ENCODE measurements at regions not wholly inside any gene's neighbourhood (a gene's known extent, or its start where the extent isn't known, plus 50 kb on each side); places are given as distances from the start of the nearest gene placed in this dataset.

DNA sequence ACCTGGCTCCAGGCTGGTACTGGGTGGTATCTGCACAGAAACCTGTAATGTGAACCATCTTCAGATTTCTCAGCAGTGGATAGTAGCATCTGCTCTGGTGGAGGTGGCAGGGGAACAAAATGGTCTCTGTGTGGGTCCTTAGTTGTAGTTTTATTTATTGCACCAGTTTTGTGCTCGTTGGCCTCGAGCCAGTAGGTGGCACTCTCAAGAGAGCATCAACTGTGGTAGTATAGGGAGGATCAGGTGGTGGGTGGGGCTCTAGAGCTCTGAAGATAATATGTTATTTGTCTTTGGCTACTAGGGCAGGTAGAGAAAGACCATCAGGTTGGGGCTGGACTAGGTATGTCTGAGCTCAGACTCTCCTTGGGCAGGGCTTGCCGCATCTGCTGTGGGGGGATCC, 254.0 kb upstream of the GPR149 start:
- H3K36me3 ChIP-seq (ENCODE audit: insufficient read depth, low read length) = no peaks in the 10 kb centered on the region
- peaks cover 2% of the 10 kb centered on the region for H3K4me1 Mint-ChIP-seq (ENCODE audit: low read depth, unreplicated experiment)
- H3K27me3 Mint-ChIP-seq (ENCODE audit: low read depth, unreplicated experiment) = no peaks in the 10 kb centered on the region
- no peak overlapping the region for H3K27ac ChIP-seq (ENCODE audit: low read depth, low read length)
- no peak for FAIRE-seq
- H4K20me1 ChIP-seq (ENCODE audit: insufficient read depth, low read length) = no peaks in the 10 kb centered on the region
- H3K4me2 ChIP-seq (ENCODE audit: low read length) = no peak overlapping the region
- H3K4me3 ChIP-seq (ENCODE audit: insufficient read depth, low read depth, low read length) = no peak overlapping the region
- no peak overlapping the region for H2AFZ ChIP-seq (ENCODE audit: low read depth, low read length)
- H3K79me2 ChIP-seq (ENCODE audit: insufficient read depth, low read length) = no peaks in the 10 kb centered on the region
- no peaks in the 10 kb centered on the region for H3K9me3 ChIP-seq (ENCODE audit: insufficient read depth, low read depth, low read length)
- H3K4me3 Mint-ChIP-seq (ENCODE audit: unreplicated experiment) = no peak overlapping the region
- H3K27ac Mint-ChIP-seq (ENCODE audit: unreplicated experiment) = no peak overlapping the region
- no peaks in the 10 kb centered on the region for H3K4me1 ChIP-seq (ENCODE audit: insufficient read depth, low read length)
- no peak for DNase-seq (ENCODE audit: low read depth)
- no peak overlapping the region for H3K9ac ChIP-seq (ENCODE audit: low read length)
- H3K36me3 Mint-ChIP-seq (ENCODE audit: low read depth, unreplicated experiment) = no peaks in the 10 kb centered on the region
- no peaks in the 10 kb centered on the region for H3K27me3 ChIP-seq (ENCODE audit: insufficient read depth, low read length)
- no peak for TF ChIP-seq EZH2 (IDR thresholded peaks at IDR 0.05; ENCODE audit: insufficient read depth, low read length)
- TF ChIP-seq, protein P1, sequence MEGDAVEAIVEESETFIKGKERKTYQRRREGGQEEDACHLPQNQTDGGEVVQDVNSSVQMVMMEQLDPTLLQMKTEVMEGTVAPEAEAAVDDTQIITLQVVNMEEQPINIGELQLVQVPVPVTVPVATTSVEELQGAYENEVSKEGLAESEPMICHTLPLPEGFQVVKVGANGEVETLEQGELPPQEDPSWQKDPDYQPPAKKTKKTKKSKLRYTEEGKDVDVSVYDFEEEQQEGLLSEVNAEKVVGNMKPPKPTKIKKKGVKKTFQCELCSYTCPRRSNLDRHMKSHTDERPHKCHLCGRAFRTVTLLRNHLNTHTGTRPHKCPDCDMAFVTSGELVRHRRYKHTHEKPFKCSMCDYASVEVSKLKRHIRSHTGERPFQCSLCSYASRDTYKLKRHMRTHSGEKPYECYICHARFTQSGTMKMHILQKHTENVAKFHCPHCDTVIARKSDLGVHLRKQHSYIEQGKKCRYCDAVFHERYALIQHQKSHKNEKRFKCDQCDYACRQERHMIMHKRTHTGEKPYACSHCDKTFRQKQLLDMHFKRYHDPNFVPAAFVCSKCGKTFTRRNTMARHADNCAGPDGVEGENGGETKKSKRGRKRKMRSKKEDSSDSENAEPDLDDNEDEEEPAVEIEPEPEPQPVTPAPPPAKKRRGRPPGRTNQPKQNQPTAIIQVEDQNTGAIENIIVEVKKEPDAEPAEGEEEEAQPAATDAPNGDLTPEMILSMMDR (IDR thresholded peaks at IDR 0.05; ENCODE audit: insufficient read depth, low read depth, low read length) = no peak
- peaks cover 5% of the 10 kb centered on the region for H3K9me3 Mint-ChIP-seq (ENCODE audit: unreplicated experiment)

DNA sequence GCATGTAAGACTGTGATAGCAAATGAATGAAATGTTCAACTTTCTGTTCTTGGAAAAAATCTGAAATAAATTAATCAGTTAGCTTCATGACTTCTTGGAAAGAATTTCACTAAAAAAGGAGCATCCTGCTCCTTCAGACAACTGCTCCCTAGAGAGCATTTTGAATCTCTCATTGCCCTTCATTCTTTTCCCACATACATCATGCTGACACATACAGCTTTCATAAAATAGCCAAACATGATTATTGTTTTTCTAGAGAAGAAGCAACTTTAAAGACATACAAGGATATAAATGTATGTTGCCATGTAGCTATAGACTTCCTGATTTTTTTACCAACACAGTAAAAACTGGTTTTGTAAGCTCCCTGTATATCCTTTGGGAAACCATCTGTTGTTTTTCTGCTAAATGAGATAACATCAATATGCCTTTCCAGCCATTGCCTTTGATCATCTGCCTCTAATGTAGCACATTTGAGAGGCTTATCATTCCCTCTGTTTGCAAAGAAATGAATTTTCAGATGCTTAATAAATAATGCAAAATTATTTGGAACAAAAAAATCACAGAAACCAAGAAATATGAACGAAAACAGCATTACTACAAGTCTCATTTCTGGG, 248.2 kb upstream of the GPR149 start:
- Mint-ChIP-seq H3K9me3 (ENCODE audit: unreplicated experiment) (no peaks in the 10 kb centered on the region), H3K27me3 (ENCODE audit: low read depth, unreplicated experiment) (no peaks in the 10 kb centered on the region), H3K27ac (ENCODE audit: unreplicated experiment) (no peak overlapping the region), H3K4me3 (ENCODE audit: unreplicated experiment) (no peak overlapping the region), H3K36me3 (ENCODE audit: low read depth, unreplicated experiment) (no peaks in the 10 kb centered on the region), H3K4me1 (ENCODE audit: low read depth, unreplicated experiment) (no peaks in the 10 kb centered on the region)
- H3K4me3 ChIP-seq (ENCODE audit: insufficient read depth, low read depth, low read length) = no peak overlapping the region
- TF ChIP-seq, protein P1 (IDR thresholded peaks at IDR 0.05; ENCODE audit: insufficient read depth, low read depth, low read length) = no peak
- TF ChIP-seq EZH2 (IDR thresholded peaks at IDR 0.05; ENCODE audit: insufficient read depth, low read length) = no peak
- DNase-seq (ENCODE audit: low read depth) = no peak
- H2AFZ ChIP-seq (ENCODE audit: low read depth, low read length) = no peak overlapping the region
- H3K36me3 ChIP-seq (ENCODE audit: insufficient read depth, low read length) = no peaks in the 10 kb centered on the region
- H4K20me1 ChIP-seq (ENCODE audit: insufficient read depth, low read length) = no peaks in the 10 kb centered on the region
- H3K4me1 ChIP-seq (ENCODE audit: insufficient read depth, low read length) = no peaks in the 10 kb centered on the region
- H3K27me3 ChIP-seq (ENCODE audit: insufficient read depth, low read length) = no peaks in the 10 kb centered on the region
- no peak for FAIRE-seq
- no peaks in the 10 kb centered on the region for H3K9me3 ChIP-seq (ENCODE audit: insufficient read depth, low read depth, low read length)
- H3K4me2 ChIP-seq (ENCODE audit: low read length) = no peak overlapping the region
- H3K27ac ChIP-seq (ENCODE audit: low read depth, low read length) = no peak overlapping the region
- H3K79me2 ChIP-seq (ENCODE audit: insufficient read depth, low read length) = no peaks in the 10 kb centered on the region
- no peak overlapping the region for H3K9ac ChIP-seq (ENCODE audit: low read length)

DNA sequence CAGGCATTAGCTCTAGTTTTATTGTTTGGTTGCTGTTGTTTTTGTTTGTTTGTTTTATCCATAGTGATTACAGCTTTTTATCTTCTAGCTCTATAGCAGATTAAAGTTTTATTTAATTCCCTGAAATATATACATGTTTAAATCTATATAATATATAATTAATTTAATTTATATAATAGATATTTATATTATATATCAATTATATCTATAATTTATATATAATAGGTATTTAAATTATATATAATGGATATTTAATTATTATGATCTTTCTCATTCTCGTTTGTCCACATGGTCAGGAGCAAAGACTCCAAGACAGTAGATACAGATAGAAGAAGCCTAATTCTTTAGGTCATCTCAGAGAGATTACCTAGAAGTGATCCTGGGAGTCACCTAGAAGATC, 238.8 kb upstream of the GPR149 start:
- Histone ChIP-seq H3K27me3 (ENCODE audit: insufficient read depth, low read length) (no peaks in the 10 kb centered on the region), H2AFZ (ENCODE audit: low read depth, low read length) (no peak overlapping the region), H3K4me2 (ENCODE audit: low read length) (no peak overlapping the region), H3K4me1 (ENCODE audit: insufficient read depth, low read length) (no peaks in the 10 kb centered on the region), H4K20me1 (ENCODE audit: insufficient read depth, low read length) (no peaks in the 10 kb centered on the region), H3K9me3 (ENCODE audit: insufficient read depth, low read depth, low read length) (no peaks in the 10 kb centered on the region), H3K9ac (ENCODE audit: low read length) (no peak overlapping the region), H3K27ac (ENCODE audit: low read depth, low read length) (no peak overlapping the region), H3K4me3 (ENCODE audit: insufficient read depth, low read depth, low read length) (no peak overlapping the region), H3K36me3 (ENCODE audit: insufficient read depth, low read length) (no peaks in the 10 kb centered on the region), H3K79me2 (ENCODE audit: insufficient read depth, low read length) (no peaks in the 10 kb centered on the region)
- no peak overlapping the region for H3K4me3 Mint-ChIP-seq (ENCODE audit: unreplicated experiment)
- no peaks in the 10 kb centered on the region for H3K36me3 Mint-ChIP-seq (ENCODE audit: low read depth, unreplicated experiment)
- no peaks in the 10 kb centered on the region for H3K9me3 Mint-ChIP-seq (ENCODE audit: unreplicated experiment)
- H3K27ac Mint-ChIP-seq (ENCODE audit: unreplicated experiment) = no peak overlapping the region
- TF ChIP-seq, protein P1 (IDR thresholded peaks at IDR 0.05; ENCODE audit: insufficient read depth, low read depth, low read length) = no peak
- no peak for TF ChIP-seq EZH2 (IDR thresholded peaks at IDR 0.05; ENCODE audit: insufficient read depth, low read length)
- FAIRE-seq (no peak), DNase-seq (ENCODE audit: low read depth) (no peak)
- H3K4me1 Mint-ChIP-seq (ENCODE audit: low read depth, unreplicated experiment) = no peaks in the 10 kb centered on the region
- no peaks in the 10 kb centered on the region for H3K27me3 Mint-ChIP-seq (ENCODE audit: low read depth, unreplicated experiment)

All from astrocyte (in vitro differentiated cells and primary cell).